ENCODE measurements at regions not wholly inside any gene's neighbourhood (a gene's known extent, or its start where the extent isn't known, plus 50 kb on each side); places are given as distances from the start of the nearest gene placed in this dataset.

- no peak overlapping the region for H3K9ac ChIP-seq (ENCODE audit: low read length)
- no peaks in the 10 kb centered on the region for H3K27me3 ChIP-seq (ENCODE audit: insufficient read depth, low read depth, low read length)
- no peak overlapping the region for H3K4me2 ChIP-seq (ENCODE audit: low read length)
- H3K79me2 ChIP-seq (replicated peaks; ENCODE audit: insufficient read depth, low read length): no peaks in the 10 kb centered on the region
- H3F3A ChIP-seq (ENCODE audit: insufficient read depth, low read length, poor library complexity, severe bottlenecking): no peaks in the 10 kb centered on the region
- H2AFZ ChIP-seq (ENCODE audit: low read depth, low read length): no peak overlapping the region
- H3K9me3 ChIP-seq (ENCODE audit: low read length): no peaks in the 10 kb centered on the region
- H4K20me1 ChIP-seq (ENCODE audit: insufficient read depth): no peaks in the 10 kb centered on the region
- no peaks in the 10 kb centered on the region for H3K9me2 ChIP-seq (ENCODE audit: insufficient read depth, low read length)
- H3K4me3 ChIP-seq (ENCODE audit: low read length): no peak overlapping the region
- H3K36me3 ChIP-seq (ENCODE audit: insufficient read depth, low read length): no peaks in the 10 kb centered on the region
- TF ChIP-seq MXI1 (conservative IDR thresholded peaks at IDR 0.05; ENCODE audit: poor library complexity, severe bottlenecking) (no peak), SMC3 (conservative IDR thresholded peaks at IDR 0.05; ENCODE audit: poor library complexity) (no peak), REST (IDR thresholded peaks at IDR 0.05; ENCODE audit: borderline replicate concordance) (no peak), TAF1 (IDR thresholded peaks at IDR 0.05; ENCODE audit: low read depth) (no peak), POLR2AphosphoS5 (IDR thresholded peaks at IDR 0.05) (no peak), RAD21 (conservative IDR thresholded peaks at IDR 0.05) (no peak), EP300 (conservative IDR thresholded peaks at IDR 0.05; ENCODE audit: poor library complexity, severe bottlenecking) (no peak), EZH2 (IDR thresholded peaks at IDR 0.05; ENCODE audit: borderline replicate concordance, insufficient read depth, low read length, poor library complexity, severe bottlenecking) (no peak)
- H3K27ac ChIP-seq (ENCODE audit: low read length): no peak overlapping the region
Observed at GRCh38 chr1:29485096-29485925, 249.0 kb downstream of the PTPRU start.

- H3K9ac ChIP-seq (ENCODE audit: low read length): no peak overlapping the region
- H3F3A ChIP-seq (ENCODE audit: insufficient read depth, low read length, poor library complexity, severe bottlenecking): no peaks in the 10 kb centered on the region
- no peak overlapping the region for H3K4me2 ChIP-seq (ENCODE audit: low read length)
- H2AFZ ChIP-seq (ENCODE audit: low read depth, low read length): no peak overlapping the region
- no peaks in the 10 kb centered on the region for H3K9me2 ChIP-seq (ENCODE audit: insufficient read depth, low read length)
- no peak overlapping the region for H3K4me3 ChIP-seq (ENCODE audit: low read length)
- no peaks in the 10 kb centered on the region for H3K27me3 ChIP-seq (ENCODE audit: insufficient read depth, low read depth, low read length)
- no peaks in the 10 kb centered on the region for H3K9me3 ChIP-seq (ENCODE audit: low read length)
- no peak overlapping the region for H3K27ac ChIP-seq (ENCODE audit: low read length)
- H4K20me1 ChIP-seq (ENCODE audit: insufficient read depth): no peaks in the 10 kb centered on the region
- no peaks in the 10 kb centered on the region for H3K79me2 ChIP-seq (replicated peaks; ENCODE audit: insufficient read depth, low read length)
- H3K36me3 ChIP-seq (ENCODE audit: insufficient read depth, low read length): no peaks in the 10 kb centered on the region
- TF ChIP-seq EP300 (conservative IDR thresholded peaks at IDR 0.05; ENCODE audit: poor library complexity, severe bottlenecking): no peak
- TF ChIP-seq SMC3 (conservative IDR thresholded peaks at IDR 0.05; ENCODE audit: poor library complexity): no peak
- no peak for TF ChIP-seq POLR2AphosphoS5 (IDR thresholded peaks at IDR 0.05)
- no peak for TF ChIP-seq EZH2 (IDR thresholded peaks at IDR 0.05; ENCODE audit: borderline replicate concordance, insufficient read depth, low read length, poor library complexity, severe bottlenecking)
- no peak for TF ChIP-seq CTCF (IDR thresholded peaks at IDR 0.05; ENCODE audit: poor library complexity, severe bottlenecking)
- TF ChIP-seq RAD21 (conservative IDR thresholded peaks at IDR 0.05): no peak
- TF ChIP-seq REST (IDR thresholded peaks at IDR 0.05; ENCODE audit: borderline replicate concordance): no peak
- no peak for TF ChIP-seq TAF1 (IDR thresholded peaks at IDR 0.05; ENCODE audit: low read depth)
- TF ChIP-seq MXI1 (conservative IDR thresholded peaks at IDR 0.05; ENCODE audit: poor library complexity, severe bottlenecking): no peak
Observed at GRCh38 chr1:29482991-29483390, 246.7 kb downstream of the PTPRU start.

All from neural cell (in vitro differentiated cells).